ENCODE measurements at regions not wholly inside any gene's neighbourhood (a gene's known extent, or its start where the extent isn't known, plus 50 kb on each side); places are given as distances from the start of the nearest gene placed in this dataset.

DNA sequence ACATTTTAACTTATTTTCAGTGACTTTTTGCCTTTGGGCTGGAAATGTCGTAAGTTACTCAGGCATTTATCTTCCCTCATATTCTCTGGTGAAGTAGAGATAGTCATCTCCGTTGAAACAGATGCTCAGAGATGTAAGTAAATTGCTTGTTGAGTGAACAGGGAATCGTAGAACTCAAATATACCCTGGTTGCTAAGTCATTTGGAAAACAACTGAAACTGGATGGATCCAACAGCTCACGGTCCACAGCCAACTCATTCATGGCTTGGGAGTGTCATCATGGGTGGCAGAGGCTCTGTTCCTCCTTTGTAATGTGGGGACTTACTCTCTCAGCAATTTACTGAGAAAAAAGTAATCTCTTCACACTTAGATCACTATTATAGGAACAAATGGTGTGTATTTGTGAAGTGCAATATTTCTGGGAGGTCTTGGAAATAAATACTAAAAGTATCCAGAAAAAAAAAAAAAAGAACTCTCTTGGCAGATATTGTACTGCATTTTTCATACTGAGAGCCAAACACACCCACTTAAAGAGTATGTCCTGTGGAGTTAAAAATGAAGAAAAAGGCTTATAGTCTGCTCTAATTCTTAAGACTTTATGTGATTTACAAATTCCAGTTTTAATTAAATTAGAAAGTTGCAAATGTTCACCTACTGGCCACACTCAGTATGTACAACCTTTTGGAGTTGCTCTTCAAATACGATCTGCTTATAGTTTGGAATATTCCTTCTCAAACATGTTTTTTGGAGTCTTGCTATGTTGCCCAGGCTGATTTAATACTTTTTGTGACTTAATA is 107.4 kb downstream of the LEPR start:
- no peaks in the 10 kb centered on the region for H3K9me2 ChIP-seq (ENCODE audit: low read depth, low read length)
- no peaks in the 10 kb centered on the region for H3K27me3 ChIP-seq (ENCODE audit: insufficient read depth, low read length)
- no peaks in the 10 kb centered on the region for H3K36me3 ChIP-seq (ENCODE audit: insufficient read depth, low read length)
- H3K4me1 ChIP-seq (ENCODE audit: insufficient read depth, low read length, severe bottlenecking): no peaks in the 10 kb centered on the region
- TF ChIP-seq EZH2 (IDR thresholded peaks at IDR 0.05; ENCODE audit: borderline replicate concordance, low read length) (no peak), CTCF (IDR thresholded peaks at IDR 0.05; ENCODE audit: low read length) (no peak)
- H3K9ac ChIP-seq (ENCODE audit: low read length): no peak overlapping the region
- no peaks in the 10 kb centered on the region for H3F3A ChIP-seq (ENCODE audit: insufficient read depth, low read length)
- no peak overlapping the region for H3K4me3 ChIP-seq (ENCODE audit: low read depth, low read length, poor library complexity, severe bottlenecking)
- no peak overlapping the region for H3K27ac ChIP-seq (ENCODE audit: low read depth, low read length, poor library complexity, severe bottlenecking)
- no peaks in the 10 kb centered on the region for H3K79me2 ChIP-seq (ENCODE audit: insufficient read depth, low read length)
- H4K20me1 ChIP-seq (ENCODE audit: insufficient read depth, low read length): no peaks in the 10 kb centered on the region
- no peaks in the 10 kb centered on the region for H3K9me3 ChIP-seq (ENCODE audit: low read length)
- H3K4me2 ChIP-seq (ENCODE audit: low read length): no peak overlapping the region
- no peak overlapping the region for H2AFZ ChIP-seq (ENCODE audit: low read length)

DNA sequence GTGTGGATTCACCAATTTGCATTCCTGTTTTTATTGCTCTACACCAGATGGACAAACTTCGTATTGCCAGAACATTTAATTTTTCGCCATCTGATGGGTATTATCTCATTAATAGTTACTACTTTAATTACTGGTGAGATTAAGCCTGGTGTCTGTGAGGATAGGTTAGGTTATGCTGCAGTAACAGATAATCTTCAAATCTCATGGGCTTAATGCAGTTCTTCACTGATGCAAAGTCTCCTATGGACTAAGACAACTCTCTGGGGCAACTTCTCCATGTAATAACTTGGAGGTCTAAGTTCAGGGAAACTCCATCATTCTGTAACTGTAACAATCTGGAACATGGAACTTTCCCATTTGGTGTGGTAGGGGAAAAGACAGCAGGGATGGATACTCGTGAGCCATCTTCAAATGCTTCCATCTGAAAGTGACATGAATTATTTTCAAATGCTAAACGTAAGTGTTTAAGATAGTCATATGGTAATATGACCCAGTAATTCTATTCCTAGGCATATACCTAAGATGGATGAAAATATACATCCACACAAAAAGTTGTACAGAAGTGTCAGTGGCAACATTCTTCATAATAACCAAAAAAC is 111.6 kb downstream of the LEPR start:
- no peak overlapping the region for H3K4me2 ChIP-seq (ENCODE audit: low read length)
- no peaks in the 10 kb centered on the region for H3K36me3 ChIP-seq (ENCODE audit: insufficient read depth, low read length)
- no peak overlapping the region for H3K27ac ChIP-seq (ENCODE audit: low read depth, low read length, poor library complexity, severe bottlenecking)
- H3K4me3 ChIP-seq (ENCODE audit: low read depth, low read length, poor library complexity, severe bottlenecking): no peak overlapping the region
- H3K79me2 ChIP-seq (ENCODE audit: insufficient read depth, low read length): no peaks in the 10 kb centered on the region
- H3K4me1 ChIP-seq (ENCODE audit: insufficient read depth, low read length, severe bottlenecking): no peaks in the 10 kb centered on the region
- no peak overlapping the region for H3K9ac ChIP-seq (ENCODE audit: low read length)
- no peaks in the 10 kb centered on the region for H3K9me2 ChIP-seq (ENCODE audit: low read depth, low read length)
- no peak for TF ChIP-seq CTCF (IDR thresholded peaks at IDR 0.05; ENCODE audit: low read length)
- H4K20me1 ChIP-seq (ENCODE audit: insufficient read depth, low read length): no peaks in the 10 kb centered on the region
- no peaks in the 10 kb centered on the region for H3K27me3 ChIP-seq (ENCODE audit: insufficient read depth, low read length)
- no peak overlapping the region for H2AFZ ChIP-seq (ENCODE audit: low read length)
- no peaks in the 10 kb centered on the region for H3F3A ChIP-seq (ENCODE audit: insufficient read depth, low read length)
- 0 out of 2 replicates have a peak, but pooled peaks cover 4% of the 10 kb centered on the region for H3K9me3 ChIP-seq (ENCODE audit: low read length)

- Histone ChIP-seq H3K36me3 (ENCODE audit: insufficient read depth, low read length) (no peaks in the 10 kb centered on the region), H3F3A (ENCODE audit: insufficient read depth, low read length) (no peaks in the 10 kb centered on the region), H3K27ac (ENCODE audit: low read depth, low read length, poor library complexity, severe bottlenecking) (no peak overlapping the region), H3K9me3 (ENCODE audit: low read length) (0 out of 2 replicates have a peak, but pooled peaks cover 4% of the 10 kb centered on the region), H3K4me1 (ENCODE audit: insufficient read depth, low read length, severe bottlenecking) (no peaks in the 10 kb centered on the region), H2AFZ (ENCODE audit: low read length) (no peak overlapping the region), H3K9ac (ENCODE audit: low read length) (no peak overlapping the region), H3K9me2 (ENCODE audit: low read depth, low read length) (no peaks in the 10 kb centered on the region), H3K4me3 (ENCODE audit: low read depth, low read length, poor library complexity, severe bottlenecking) (no peak overlapping the region), H3K79me2 (ENCODE audit: insufficient read depth, low read length) (no peaks in the 10 kb centered on the region), H3K27me3 (ENCODE audit: insufficient read depth, low read length) (no peaks in the 10 kb centered on the region), H3K4me2 (ENCODE audit: low read length) (no peak overlapping the region), H4K20me1 (ENCODE audit: insufficient read depth, low read length) (no peaks in the 10 kb centered on the region)
- TF ChIP-seq EZH2 (IDR thresholded peaks at IDR 0.05; ENCODE audit: borderline replicate concordance, low read length): no peak
- TF ChIP-seq CTCF (IDR thresholded peaks at IDR 0.05; ENCODE audit: low read length): no peak
These were observed 115.5 kb downstream of the LEPR start for GRCh38 chr1:65535981-65536380.
